Fibroblast of lung (primary cell): ENCODE measurements at regions not wholly inside any gene's neighbourhood (a gene's known extent, or its start where the extent isn't known, plus 50 kb on each side); places are given as distances from the start of the nearest gene placed in this dataset.

Experiments used
- DNase-seq, 2 donors: peaks; one replicate each; pipeline versions ENCODE4 v3.0.0 to v3.0.0-alpha.2; 2010; ENCODE audit warnings: low read depth in 2 of 2
- H2AFZ ChIP-seq: 2 replicates; pipeline ENCODE4 v1.5.1; 2012; ENCODE audit warnings: low read length, control low read depth, inconsistent platforms
- H3K27ac ChIP-seq: 2 replicates; pipeline ENCODE4 v1.5.1; 2011; ENCODE audit warnings: low read length, control low read depth; ENCODE audit not compliant: insufficient read depth
- H3K27me3 ChIP-seq: 2 replicates; pipeline ENCODE4 v1.5.1; 2011; ENCODE audit warnings: mild to moderate bottlenecking, low read length; ENCODE audit not compliant: control insufficient read depth, insufficient read depth
- H3K36me3 ChIP-seq: 2 replicates; pipeline ENCODE4 v1.5.1; 2011; ENCODE audit warnings: low read length; ENCODE audit not compliant: control insufficient read depth, insufficient read depth
- H3K4me1 ChIP-seq: 2 replicates; pipeline ENCODE4 v1.5.1; 2011; ENCODE audit warnings: low read length; ENCODE audit not compliant: control insufficient read depth, insufficient read depth; ENCODE audit errors: extremely low read depth
- H3K4me2 ChIP-seq: 2 replicates; pipeline ENCODE4 v1.5.1; 2011; ENCODE audit warnings: low read length, control low read depth; ENCODE audit not compliant: insufficient read depth; ENCODE audit errors: extremely low read depth
- H3K4me3 ChIP-seq, 4 experiments: fragments of 200-600 bp in 1 of 4; sonication (generic) in 1 of 4; replicated peaks in 1 of 4; 2 replicates each; pipeline ENCODE4 v1.5.1; 2011 to 2016; ENCODE audit warnings: low read length in 4 of 4, low read depth in 3 of 4, mild to moderate bottlenecking in 3 of 4, control low read depth in 2 of 4, inconsistent platforms in 1 of 4, mixed read lengths in 1 of 4; ENCODE audit not compliant: insufficient read depth in 1 of 4; ENCODE audit errors: control extremely low read depth in 1 of 4
- H3K79me2 ChIP-seq: 2 replicates; pipeline ENCODE4 v1.5.1; 2012; ENCODE audit warnings: mild to moderate bottlenecking, low read length, inconsistent platforms; ENCODE audit not compliant: control insufficient read depth, insufficient read depth
- H3K9ac ChIP-seq: 2 replicates; pipeline ENCODE4 v1.5.1; 2011; ENCODE audit warnings: mild to moderate bottlenecking, low read length, control low read depth; ENCODE audit not compliant: insufficient read depth
- H3K9me3 ChIP-seq: 2 replicates; pipeline ENCODE4 v1.5.1; 2012; ENCODE audit warnings: low read depth, low read length; ENCODE audit not compliant: control insufficient read depth, insufficient read depth
- H4K20me1 ChIP-seq: 2 replicates; pipeline ENCODE4 v1.5.1; 2011; ENCODE audit warnings: low read length; ENCODE audit not compliant: control insufficient read depth, insufficient read depth; ENCODE audit errors: extremely low read depth
- CTCF ChIP-seq, 2 donors: IDR thresholded peaks in 1 of 2; conservative IDR thresholded peaks in 1 of 2; 1 replicate in 1 of 2; 2 replicates in 1 of 2; pipeline ENCODE4 v1.5.1; 2011 to 2012; ENCODE audit warnings: low read length in 2 of 2, control low read depth in 1 of 2, inconsistent platforms in 1 of 2, low read depth in 1 of 2, mild to moderate bottlenecking in 1 of 2
- EZH2 ChIP-seq: IDR thresholded peaks from 2 replicates; pipeline ENCODE4 v1.5.1; 2012; ENCODE audit warnings: low read length, control low read depth, mild to moderate bottlenecking; ENCODE audit errors: missing control alignments

- H3K9ac ChIP-seq, result no peak overlapping the region
- no peak overlapping the region for H3K4me2 ChIP-seq
- H3K36me3 ChIP-seq, result no peaks in the 10 kb centered on the region
- H3K4me1 ChIP-seq, result no peaks in the 10 kb centered on the region
- no peak for DNase-seq
- no peaks in the 10 kb centered on the region for H3K9me3 ChIP-seq
- no peak overlapping the region for H3K27ac ChIP-seq
- no peaks in the 10 kb centered on the region for H3K27me3 ChIP-seq
- TF ChIP-seq CTCF (conservative IDR thresholded peaks at IDR 0.05 in 1 of 2, IDR thresholded peaks at IDR 0.05 in 1 of 2; ENCODE audit: low read depth in 1 of 2, low read length in 2 of 2) (no peak), EZH2 (no peak)
- H2AFZ ChIP-seq, result no peak overlapping the region
- H3K4me3 ChIP-seq, result no peak overlapping the region
- no peaks in the 10 kb centered on the region for H3K79me2 ChIP-seq
- no peaks in the 10 kb centered on the region for H4K20me1 ChIP-seq
Observed at GRCh38 chr6:164163239-164163638, 748.7 kb downstream of the QKI start.

GRCh38 chr6:164159061-164159460 is 744.5 kb downstream of the QKI start:
- Histone ChIP-seq H3K36me3 (no peaks in the 10 kb centered on the region), H2AFZ (no peak overlapping the region), H4K20me1 (no peaks in the 10 kb centered on the region), H3K27ac (no peak overlapping the region), H3K27me3 (no peaks in the 10 kb centered on the region), H3K4me1 (no peaks in the 10 kb centered on the region), H3K9ac (no peak overlapping the region), H3K4me2 (no peak overlapping the region), H3K4me3 (no peak overlapping the region), H3K9me3 (no peaks in the 10 kb centered on the region), H3K79me2 (no peaks in the 10 kb centered on the region)
- TF ChIP-seq EZH2 (no peak), CTCF (conservative IDR thresholded peaks at IDR 0.05 in 1 of 2, IDR thresholded peaks at IDR 0.05 in 1 of 2; ENCODE audit: low read depth in 1 of 2, low read length in 2 of 2) (no peak)
- no peak for DNase-seq

- H3K27me3 ChIP-seq, result no peaks in the 10 kb centered on the region
- no peak for TF ChIP-seq EZH2
- no peak for TF ChIP-seq CTCF (conservative IDR thresholded peaks at IDR 0.05 in 1 of 2, IDR thresholded peaks at IDR 0.05 in 1 of 2; ENCODE audit: low read depth in 1 of 2, low read length in 2 of 2)
- no peaks in the 10 kb centered on the region for H3K4me1 ChIP-seq
Observed at GRCh38 chr6:164154588-164154987, 740.1 kb downstream of the QKI start.

More at GRCh38 chr6:164154588-164154987, 740.1 kb downstream of the QKI start:
- Histone ChIP-seq H2AFZ (no peak overlapping the region), H3K9me3 (no peaks in the 10 kb centered on the region), H3K79me2 (no peaks in the 10 kb centered on the region), H3K9ac (no peak overlapping the region), H3K4me3 (no peak overlapping the region), H3K27ac (no peak overlapping the region), H3K36me3 (no peaks in the 10 kb centered on the region), H4K20me1 (no peaks in the 10 kb centered on the region), H3K4me2 (no peak overlapping the region)
- no peak for DNase-seq
